ELF-1 (cell line): ENCODE measurements at regions not wholly inside any gene's neighbourhood (a gene's known extent, or its start where the extent isn't known, plus 50 kb on each side); places are given as distances from the start of the nearest gene placed in this dataset.

Source experiments
- DNase-seq: peaks from one replicate; pipeline ENCODE4 v3.0.0-alpha.2; 2016; ENCODE audit warnings: low read depth, low spot score

GRCh38 chr5:125277494-125278154, 531.2 kb upstream of the ZNF608 start:
- DNase-seq, result no peak

- DNase-seq, result no peak
Measured at GRCh38 chr5:125278711-125279110, 532.3 kb upstream of the ZNF608 start.

- no peak for DNase-seq
Measured at GRCh38 chr5:125281667-125282066, 535.2 kb upstream of the ZNF608 start.

GRCh38 chr5:125283372-125283771, 536.9 kb upstream of the ZNF608 start:
- no peak for DNase-seq

- no peak for DNase-seq
Measured at GRCh38 chr5:125286271-125286670, 539.8 kb upstream of the ZNF608 start.

- no peak for DNase-seq
Measured at GRCh38 chr5:125289606-125290005, 543.2 kb upstream of the ZNF608 start.

- no peak for DNase-seq
Measured at GRCh38 chr5:125290935-125291334, 544.5 kb upstream of the ZNF608 start.

- DNase-seq, result no peak
Measured at GRCh38 chr5:125291447-125291846, 545.0 kb upstream of the ZNF608 start.

- no peak for DNase-seq
Measured at GRCh38 chr5:125293223-125293622, 546.8 kb upstream of the ZNF608 start.

GRCh38 chr5:125293726-125294125, 547.3 kb upstream of the ZNF608 start:
- DNase-seq, result no peak

- no peak for DNase-seq
Measured at GRCh38 chr5:125294844-125295243, 548.4 kb upstream of the ZNF608 start.

- no peak for DNase-seq
Measured at GRCh38 chr5:125295405-125295872, 549.0 kb upstream of the ZNF608 start.

GRCh38 chr5:125298258-125298657, 551.8 kb upstream of the ZNF608 start:
- DNase-seq, result peak; percentile 16

GRCh38 chr5:125298746-125299379, 552.4 kb upstream of the ZNF608 start:
- no peak for DNase-seq

- no peak for DNase-seq
Measured at GRCh38 chr5:125301711-125302110, 555.3 kb upstream of the ZNF608 start.

GRCh38 chr5:125302577-125302976, 556.1 kb upstream of the ZNF608 start:
- DNase-seq, result no peak

GRCh38 chr5:125306741-125307140, 560.3 kb upstream of the ZNF608 start:
- no peak for DNase-seq

GRCh38 chr5:125310749-125311148, 564.3 kb upstream of the ZNF608 start:
- DNase-seq, result no peak

- no peak for DNase-seq
Measured at GRCh38 chr5:125311743-125312142, 565.3 kb upstream of the ZNF608 start.

GRCh38 chr5:125313555-125313954, 567.1 kb upstream of the ZNF608 start:
- DNase-seq, result no peak

- DNase-seq, result no peak
Measured at GRCh38 chr5:125315306-125315705, 568.9 kb upstream of the ZNF608 start.

GRCh38 chr5:125316391-125316790, 570.0 kb upstream of the ZNF608 start:
- no peak for DNase-seq

- DNase-seq, result no peak
Measured at GRCh38 chr5:125316915-125317535, 570.6 kb upstream of the ZNF608 start.
